ENCODE measurements at regions not wholly inside any gene's neighbourhood (a gene's known extent, or its start where the extent isn't known, plus 50 kb on each side); places are given as distances from the start of the nearest gene placed in this dataset.
"Not testable (repeated sequence)": the region's sequence is repeated elsewhere in the genome, so short reads cannot be mapped to it uniquely, and the experiment has no call there.

DNA sequence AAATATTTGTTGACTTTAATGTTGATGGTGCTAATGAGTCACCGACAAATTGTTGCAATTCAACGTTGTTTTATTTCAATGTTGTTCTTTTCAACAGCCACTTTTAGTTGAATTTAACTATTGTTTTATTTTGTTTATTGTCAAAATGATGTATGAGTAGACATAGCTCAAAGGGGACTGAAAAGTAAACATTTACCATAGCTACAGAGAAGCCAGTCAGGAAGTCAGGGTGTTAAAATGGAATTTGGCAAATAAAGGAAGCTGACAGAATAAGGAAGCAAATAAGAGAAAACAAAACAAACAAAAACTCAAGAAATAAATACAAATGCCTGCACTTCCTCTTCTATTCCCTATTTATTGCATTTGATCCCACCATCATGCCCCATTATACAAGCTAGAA is 648.4 kb upstream of the HTR2C start:
- DNase-seq (ENCODE audit: low read depth in 4 of 4, low spot score in 3 of 4), result no peak

DNA sequence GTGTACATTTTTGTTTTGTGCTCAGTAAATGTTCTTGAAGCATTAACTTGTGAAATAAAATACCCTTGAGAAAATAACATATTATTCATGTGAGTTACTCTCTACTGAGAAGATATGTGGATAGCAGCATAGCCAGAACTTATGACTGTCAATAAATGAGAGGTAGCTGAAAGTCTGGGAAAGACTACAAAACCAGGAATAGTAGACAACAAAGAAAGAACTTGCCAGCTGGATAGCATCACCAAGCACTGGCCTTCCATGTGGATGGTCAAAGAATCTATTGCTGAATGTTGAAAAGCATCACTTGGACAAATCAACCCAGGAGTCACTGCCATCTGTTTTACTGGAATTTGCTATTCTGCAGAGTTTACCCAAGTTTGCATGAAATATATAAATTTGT is 650.0 kb upstream of the HTR2C start:
- DNase-seq (ENCODE audit: low read depth in 4 of 4, low spot score in 3 of 4), result no peak

DNA sequence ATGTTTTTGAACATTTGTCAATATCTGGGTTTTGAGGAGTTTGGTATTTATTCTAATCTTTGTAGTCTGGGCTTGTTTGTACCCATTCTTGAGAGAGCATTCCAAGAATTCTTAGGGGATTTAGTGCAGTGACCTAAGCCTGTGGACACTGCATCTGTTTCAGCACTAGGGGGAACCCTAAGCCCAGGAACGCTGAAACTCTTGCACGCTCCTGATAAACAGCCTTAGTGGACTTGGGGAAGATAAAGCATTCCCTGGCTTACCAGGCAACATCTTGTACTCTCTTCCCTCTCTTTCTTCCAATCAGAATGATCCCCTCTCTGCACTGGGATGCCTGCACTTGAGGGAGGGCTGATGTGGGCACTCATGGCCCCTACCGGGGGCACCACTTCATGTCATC is 654.9 kb upstream of the HTR2C start:
- DNase-seq (ENCODE audit: low read depth in 4 of 4, low spot score in 3 of 4), result no peak

DNA sequence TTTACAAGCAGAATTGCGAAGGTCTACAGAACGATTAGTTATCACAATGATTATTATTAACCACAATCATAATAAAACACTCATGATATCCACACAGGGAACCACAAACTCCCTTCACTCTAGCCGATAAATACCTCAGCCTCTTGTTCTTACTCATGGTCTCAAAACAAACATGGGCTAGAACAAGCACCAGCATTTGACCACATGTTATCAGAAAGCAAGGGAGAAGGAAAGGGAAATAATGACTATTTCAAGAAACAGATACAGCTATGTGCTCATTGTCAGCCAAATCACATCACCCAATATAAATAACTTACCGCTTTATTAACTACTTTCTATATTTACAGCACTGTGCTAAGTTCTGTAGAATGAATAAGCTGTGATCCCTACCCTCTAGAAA is 663.2 kb upstream of the HTR2C start:
- no peak for DNase-seq (ENCODE audit: low read depth in 4 of 4, low spot score in 3 of 4)

DNA sequence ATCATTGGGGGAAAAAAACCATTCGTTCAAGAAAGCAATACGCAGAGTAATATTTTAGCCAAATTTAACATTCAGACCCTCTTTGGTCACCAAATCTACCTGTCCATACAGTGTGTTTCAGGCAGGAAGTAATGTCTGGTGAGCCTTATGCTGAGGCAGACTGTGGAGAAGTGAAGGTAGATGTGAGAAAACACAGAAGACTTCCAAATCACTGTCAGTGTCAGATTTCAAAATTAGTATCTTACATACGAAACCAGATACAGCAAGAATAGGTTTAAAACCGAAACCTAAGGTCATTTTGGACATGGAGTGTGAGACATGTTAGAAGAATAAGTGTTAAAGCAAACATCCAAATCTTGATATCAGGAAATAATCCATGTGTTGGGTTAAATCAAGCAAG is 664.5 kb upstream of the HTR2C start:
- no peak for DNase-seq (ENCODE audit: low read depth in 4 of 4, low spot score in 3 of 4)

DNA sequence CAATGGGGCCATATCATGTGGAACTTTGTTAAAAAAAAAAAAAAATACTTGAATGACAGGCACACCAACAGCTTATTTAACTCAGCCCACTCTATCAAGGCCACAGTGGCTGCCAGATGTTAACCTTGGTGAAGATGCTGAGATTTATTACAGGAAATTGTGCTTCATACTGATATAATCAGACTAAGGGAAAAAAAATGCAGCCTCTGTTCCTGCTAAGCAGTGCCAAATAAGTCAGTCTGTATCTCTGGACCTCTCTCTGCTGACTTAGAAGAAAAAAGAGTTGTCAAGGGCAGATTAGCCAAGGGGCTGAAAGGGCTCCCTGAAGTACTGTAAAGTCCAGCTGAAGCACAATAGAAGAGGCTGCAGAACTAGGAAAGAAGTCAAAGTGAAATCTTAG is 677.7 kb upstream of the HTR2C start:
- no peak for DNase-seq (ENCODE audit: low read depth in 4 of 4, low spot score in 3 of 4)

DNA sequence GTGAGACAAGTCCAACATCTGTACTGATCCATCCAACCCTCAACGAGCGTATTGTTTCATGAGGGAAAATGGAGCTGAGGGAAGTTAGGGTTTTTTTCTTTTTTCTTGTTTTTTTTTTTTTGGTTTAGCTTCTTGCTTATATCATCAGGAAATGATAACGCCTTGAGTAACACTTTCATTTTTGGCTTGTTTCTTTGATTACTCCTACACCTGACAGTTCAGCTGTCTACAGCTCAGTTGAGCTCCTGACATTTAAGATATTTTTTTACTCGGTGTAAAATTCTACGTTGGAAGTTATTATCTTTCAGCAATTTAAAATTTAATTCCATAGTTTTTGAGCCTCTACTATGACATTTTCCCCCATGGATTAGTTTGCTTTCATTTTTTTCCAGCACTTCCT is 691.0 kb upstream of the HTR2C start:
- DNase-seq (ENCODE audit: low read depth in 4 of 4, low spot score in 3 of 4), result no peak

DNA sequence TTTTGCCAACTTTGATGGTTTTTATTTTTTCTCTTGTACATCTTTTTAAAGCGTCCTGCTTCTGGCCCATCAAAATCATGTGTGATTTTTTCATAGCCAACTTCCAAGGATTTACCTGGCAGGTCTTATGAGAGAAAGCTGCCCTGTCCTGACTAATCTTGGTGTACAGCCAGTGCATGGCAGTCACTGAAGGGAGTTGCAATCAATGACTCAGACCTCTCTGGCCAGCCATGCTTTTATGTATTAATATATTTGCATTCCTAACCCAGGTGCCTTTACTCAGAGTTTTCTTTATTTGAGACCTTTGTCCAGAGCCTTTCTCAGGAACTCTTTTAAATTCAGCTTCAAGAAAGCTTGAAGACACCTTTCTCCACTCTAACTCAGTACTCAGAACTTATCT is 691.5 kb upstream of the HTR2C start:
- DNase-seq (ENCODE audit: low read depth in 4 of 4, low spot score in 3 of 4), result no peak

DNA sequence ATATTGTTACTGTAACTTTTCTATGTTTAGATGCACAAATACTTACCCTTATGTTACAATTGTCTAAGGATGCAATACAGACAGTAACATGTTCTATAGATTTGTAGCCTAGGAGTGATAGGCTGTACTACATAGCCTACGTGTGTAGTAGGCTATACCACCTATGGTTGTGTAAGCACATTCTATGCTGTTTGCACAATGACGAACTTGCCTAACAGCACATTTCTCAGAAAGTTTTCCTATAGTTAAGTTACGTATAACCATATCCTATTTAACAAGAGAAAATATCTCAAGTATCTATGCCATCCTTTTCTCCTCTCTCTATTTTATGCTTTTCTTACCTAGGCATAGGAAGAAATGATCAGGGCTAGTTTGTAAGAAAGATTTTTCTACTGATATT is 710.8 kb upstream of the HTR2C start:
- no peak for DNase-seq (ENCODE audit: low read depth in 4 of 4, low spot score in 3 of 4)

DNA sequence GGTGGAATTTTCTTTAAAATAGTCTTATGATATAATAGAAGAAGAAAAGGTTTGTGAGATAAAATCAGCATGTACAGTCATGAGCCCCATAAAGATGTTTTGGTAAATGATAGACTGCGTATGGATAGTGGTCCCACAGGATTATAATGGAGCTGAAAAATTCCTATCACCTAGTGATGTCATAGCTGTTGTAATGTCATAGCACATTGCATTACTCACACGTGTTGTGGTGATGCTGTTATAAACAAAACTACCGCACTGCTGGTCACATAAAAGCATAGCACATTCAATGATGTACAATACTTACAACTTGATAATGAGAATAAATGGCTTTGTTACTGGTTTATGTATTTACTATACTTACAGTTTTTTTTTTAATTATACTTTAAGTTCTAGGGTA is 715.2 kb upstream of the HTR2C start:
- DNase-seq (ENCODE audit: low read depth in 4 of 4, low spot score in 3 of 4), result no peak

DNA sequence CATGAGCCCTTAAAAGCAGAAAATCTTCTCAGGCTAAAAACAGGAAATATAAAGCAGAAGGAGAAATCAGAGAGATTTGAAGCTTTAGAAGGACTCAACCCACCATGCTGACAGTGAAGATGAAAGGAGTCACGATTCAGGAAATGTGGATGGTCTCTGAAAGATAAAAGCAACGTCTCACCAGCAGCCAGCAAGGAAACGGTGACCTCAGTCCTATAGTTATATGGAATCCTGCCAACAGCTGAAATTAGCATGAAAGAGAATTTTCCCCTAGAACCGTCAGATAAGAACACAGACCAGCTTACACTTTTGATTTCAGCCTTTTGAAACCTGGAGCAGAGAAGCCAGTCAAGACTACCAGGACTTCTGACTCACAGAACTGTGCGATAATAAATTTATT is 715.7 kb upstream of the HTR2C start:
- no peak for DNase-seq (ENCODE audit: low read depth in 4 of 4, low spot score in 3 of 4)

DNA sequence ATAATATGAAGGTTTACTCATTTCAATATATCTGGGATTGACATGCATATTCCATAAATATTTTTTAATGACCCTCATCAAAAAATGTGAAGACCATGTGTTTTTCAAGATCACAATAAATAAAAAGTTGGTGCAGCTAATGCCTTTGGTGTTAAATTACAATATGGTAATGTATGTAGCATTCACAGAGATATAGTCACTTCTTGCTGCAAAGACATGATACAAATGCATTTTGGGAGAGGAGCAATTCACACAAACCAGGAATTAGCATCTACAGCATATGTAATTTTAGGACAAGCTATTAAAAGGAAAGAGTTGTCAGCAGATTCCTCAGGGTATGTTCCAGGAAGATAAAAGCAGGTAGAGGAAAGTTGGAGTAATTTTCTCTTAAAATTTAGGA is 734.5 kb upstream of the HTR2C start:
- no peak for DNase-seq (ENCODE audit: low read depth in 4 of 4, low spot score in 3 of 4)

DNA sequence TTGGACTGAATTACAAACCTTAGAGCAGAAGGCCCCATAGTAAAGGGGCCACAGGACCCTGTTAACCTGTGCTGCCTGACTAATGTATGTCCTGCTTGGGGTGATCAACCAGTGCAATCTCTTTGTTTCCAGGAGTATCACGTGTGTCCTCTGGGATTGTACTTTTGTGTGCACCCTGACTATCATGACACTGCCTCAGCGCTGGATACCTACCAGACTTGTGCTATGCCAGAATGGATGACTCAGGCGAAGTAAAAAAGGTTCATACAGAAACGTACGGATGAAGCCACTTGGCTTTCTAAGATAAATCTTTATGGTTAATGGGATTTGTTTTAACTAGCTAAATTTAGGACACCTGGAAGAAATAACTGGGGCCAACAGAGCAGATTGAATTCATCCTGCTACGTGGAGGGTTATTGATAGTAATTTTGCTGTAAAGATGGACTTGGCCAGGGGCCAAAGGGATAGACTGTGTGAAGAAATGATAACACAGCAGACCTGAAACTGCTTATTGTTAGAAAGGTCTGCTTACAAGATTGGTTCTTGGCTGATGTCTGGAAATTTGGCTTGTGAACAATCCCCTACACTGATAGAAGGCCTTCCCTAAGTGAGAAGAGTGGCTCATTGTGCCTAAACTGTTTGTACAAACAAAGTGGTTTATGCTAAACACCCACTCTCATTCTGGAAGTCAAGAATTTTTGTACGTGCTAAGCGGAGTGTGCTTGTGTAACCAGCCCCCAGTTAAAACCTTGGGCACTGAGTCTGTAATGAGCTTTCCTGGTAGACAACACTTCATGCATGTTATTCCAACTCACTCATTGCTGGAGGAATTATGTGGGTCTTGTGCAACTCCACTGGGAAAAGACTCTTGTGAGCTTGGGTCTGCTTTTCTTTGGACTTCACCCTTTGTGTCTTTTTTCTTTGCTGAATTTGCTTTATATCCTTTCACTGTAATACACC is 750.5 kb upstream of the HTR2C start:
- no peak for DNase-seq (ENCODE audit: low read depth in 4 of 4, low spot score in 3 of 4)

DNA sequence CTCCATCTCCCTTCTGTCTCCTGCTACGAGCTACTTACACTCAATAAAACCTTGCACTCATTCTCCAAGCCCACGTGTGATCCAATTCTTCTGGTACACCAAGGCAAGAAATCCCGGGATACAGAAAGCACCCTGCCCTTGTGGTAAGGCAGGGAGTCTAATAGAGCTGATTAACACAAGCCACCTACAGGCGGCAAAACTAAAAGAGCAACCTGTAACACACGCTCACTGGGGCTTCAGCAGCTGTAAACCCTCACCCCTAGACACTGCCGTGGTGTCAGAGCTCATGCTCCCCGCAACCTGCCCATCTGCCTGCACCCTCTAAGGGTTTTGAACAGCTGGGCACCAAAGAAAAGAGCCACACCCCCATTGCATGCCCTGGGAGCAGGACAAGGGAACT is 755.4 kb upstream of the HTR2C start:
- DNase-seq (ENCODE audit: low read depth in 4 of 4, low spot score in 3 of 4), result no peak

DNA sequence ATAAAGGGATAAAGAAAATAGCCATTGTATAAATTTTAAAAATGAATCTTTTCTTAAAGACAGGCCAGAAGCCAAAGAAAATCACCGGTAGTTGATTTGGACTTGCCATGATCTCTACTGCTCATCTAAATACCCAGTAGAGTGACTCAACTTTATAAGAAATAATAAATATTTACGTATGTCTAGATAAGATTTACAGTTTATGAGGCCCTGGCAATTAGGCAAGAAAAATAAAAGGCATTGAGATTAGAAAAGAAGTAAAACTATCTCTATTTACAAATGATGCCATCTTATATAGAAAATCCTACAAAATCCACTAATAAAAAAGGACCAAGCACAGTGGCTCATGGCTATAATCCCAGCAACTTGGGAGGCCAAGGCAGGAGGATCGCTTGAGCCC is 765.5 kb upstream of the HTR2C start:
- DNase-seq (ENCODE audit: low read depth in 4 of 4, low spot score in 3 of 4), result no peak

DNA sequence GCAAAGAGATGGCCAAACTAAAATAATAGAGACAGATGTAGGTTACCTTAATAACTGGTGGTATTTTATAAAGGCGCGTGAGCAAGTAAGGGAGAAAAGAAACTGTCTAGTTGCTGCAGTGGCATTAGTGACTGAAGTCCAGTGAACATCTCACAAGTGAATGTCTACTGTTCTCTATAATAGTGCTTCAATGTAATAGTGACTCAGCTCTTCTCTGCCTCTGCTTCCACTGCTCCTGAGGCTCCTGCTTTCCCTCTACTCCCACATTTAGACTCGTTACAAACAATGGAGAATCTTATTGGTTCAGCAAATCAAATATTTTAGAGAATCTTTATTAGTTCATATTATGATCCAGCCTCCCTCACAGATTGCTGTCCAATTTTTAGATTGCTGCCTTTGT is 779.1 kb upstream of the HTR2C start:
- DNase-seq (ENCODE audit: low read depth in 4 of 4, low spot score in 3 of 4), result no peak

DNA sequence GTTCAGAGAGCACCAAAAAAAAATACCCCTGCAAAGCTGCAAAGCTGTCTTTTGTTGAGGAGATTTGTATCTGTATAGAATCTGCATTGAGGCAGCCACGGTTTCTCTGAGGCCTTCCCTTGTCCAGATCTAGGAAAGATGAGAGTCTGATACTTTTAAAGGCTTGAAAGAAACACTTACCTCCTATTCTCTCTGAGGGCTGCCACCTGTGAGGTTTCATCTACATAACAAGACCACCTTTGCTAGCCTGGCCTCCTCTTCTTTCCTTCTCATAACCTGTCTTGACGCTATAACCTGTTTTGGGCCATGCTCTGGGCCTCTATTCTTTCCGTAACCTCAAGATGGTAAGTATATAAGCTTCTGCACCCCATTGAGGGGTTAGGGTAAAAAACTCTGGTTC is 779.6 kb upstream of the HTR2C start:
- no peak for DNase-seq (ENCODE audit: low read depth in 4 of 4, low spot score in 3 of 4)

DNA sequence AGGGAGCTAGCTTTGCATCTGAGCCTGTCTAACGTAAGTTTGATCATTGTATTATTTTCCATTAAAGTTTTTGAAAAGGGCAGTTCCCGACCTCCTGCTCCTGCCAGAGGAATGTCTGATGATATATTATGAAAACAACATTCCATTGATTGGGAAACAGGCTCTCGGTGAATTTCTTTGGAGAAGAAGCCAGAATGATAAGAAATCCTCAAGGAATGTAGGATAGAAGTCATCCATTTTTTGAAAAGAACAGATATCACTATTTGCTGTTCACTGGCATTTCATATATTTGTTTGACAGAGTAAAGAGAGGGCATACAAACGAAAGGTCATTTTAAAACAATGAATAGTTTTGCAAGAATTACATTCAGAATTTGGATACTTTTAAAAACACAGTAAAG is 781.0 kb upstream of the HTR2C start:
- no peak for DNase-seq (ENCODE audit: low read depth in 4 of 4, low spot score in 3 of 4)

DNA sequence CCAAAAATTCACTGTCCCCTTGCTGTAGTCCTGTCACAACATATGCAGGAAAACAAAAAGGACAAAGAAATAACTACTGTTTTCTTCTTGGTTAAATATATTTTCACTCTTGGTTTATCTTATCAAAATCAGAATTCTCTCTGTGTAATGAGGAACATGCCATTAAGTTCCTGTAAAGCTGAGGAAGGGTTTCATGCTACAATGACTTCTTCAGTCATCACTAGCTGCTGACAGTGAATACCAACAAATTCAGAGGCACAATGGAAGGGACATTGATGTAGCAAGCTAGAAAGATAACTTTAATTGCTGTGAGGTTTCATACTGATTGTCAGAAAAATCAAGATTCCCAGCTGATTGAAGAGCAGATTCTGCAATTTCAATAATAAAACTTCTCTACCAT is 782.9 kb upstream of the HTR2C start:
- DNase-seq (ENCODE audit: low read depth in 4 of 4, low spot score in 3 of 4), result no peak

DNA sequence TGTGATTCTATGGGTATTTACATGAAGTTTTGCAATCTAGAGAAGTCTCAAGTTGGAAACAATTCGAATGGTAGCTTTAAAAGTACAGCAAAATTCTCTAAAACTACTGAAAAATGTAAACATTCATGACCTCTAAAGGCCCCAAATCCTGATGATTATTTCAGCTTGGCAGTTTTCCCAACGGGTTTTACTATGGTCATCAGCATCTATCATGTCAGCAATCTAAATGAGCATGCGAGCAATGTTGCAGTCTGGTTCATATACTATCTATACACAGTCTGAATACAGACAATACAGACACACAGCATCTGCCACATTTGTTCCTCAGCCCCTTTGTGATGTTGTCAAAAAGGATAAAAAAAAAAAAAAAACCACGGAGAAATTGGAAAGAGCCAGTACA is 790.3 kb upstream of the HTR2C start:
- no peak for DNase-seq (ENCODE audit: low read depth in 4 of 4, low spot score in 3 of 4)

DNA sequence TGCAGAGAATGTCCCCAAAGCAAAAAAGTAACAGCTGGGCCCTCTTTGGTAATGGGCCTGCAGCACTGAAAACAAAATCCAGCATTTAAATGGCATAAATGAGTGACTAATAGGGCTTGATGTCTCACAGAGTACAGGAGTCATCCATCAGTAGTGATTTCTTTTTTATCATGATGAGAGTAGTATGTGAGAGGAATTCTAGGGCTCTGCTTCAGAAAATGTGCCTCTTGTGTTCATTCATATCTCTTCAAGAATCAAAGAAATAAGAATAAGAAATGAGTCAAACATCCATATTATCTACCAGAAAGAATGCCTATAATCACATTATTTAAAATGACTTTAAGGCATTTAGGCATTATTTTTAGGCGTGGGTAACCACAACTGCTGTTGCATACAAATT is 792.9 kb upstream of the HTR2C start:
- DNase-seq (ENCODE audit: low read depth in 4 of 4, low spot score in 3 of 4), result no peak

DNA sequence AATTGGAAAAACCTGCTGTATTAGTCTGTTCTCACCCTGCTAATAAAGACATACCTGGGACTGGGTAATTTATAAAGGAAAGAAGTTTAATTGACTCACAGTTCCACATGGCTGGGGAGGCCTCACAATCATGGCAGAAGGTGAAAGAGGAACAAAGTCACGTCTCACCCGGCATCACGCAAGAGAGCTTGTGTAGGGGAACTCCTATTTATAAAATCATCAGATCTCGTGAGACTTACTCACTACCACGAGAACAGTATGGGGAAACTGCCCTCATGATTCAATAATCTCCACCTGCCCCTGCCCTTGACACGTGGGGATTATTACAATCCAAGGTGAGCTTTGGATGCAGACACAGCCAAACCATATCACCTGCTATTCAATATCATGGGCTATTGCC is 799.1 kb upstream of the HTR2C start:
- not testable (repeated sequence) for DNase-seq (ENCODE audit: low read depth in 4 of 4, low spot score in 3 of 4)

DNA sequence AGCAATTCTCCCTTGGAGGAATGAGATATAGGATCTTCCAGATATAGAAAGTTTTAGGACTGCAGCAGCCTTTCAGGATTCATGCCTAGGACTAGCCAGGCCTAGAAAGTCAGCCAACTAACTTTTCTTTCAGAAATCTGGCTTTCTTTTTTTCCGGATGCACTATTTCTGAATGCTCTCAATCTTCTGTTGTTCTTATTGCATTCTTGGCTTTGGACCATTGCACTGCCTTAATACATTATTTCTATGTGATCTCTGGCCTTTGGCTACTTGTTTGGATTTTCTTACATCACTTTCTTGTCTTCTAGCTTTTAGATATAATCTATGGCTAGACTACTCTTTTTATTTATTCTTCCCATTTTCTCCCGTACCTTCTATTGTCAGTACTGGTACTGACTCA is 813.1 kb upstream of the HTR2C start:
- DNase-seq (ENCODE audit: low read depth in 4 of 4, low spot score in 3 of 4), result no peak

All from left renal pelvis (tissue), 4 donors.